ENCODE measurements at regions not wholly inside any gene's neighbourhood (a gene's known extent, or its start where the extent isn't known, plus 50 kb on each side); places are given as distances from the start of the nearest gene placed in this dataset.

- TF ChIP-seq, protein P1, sequence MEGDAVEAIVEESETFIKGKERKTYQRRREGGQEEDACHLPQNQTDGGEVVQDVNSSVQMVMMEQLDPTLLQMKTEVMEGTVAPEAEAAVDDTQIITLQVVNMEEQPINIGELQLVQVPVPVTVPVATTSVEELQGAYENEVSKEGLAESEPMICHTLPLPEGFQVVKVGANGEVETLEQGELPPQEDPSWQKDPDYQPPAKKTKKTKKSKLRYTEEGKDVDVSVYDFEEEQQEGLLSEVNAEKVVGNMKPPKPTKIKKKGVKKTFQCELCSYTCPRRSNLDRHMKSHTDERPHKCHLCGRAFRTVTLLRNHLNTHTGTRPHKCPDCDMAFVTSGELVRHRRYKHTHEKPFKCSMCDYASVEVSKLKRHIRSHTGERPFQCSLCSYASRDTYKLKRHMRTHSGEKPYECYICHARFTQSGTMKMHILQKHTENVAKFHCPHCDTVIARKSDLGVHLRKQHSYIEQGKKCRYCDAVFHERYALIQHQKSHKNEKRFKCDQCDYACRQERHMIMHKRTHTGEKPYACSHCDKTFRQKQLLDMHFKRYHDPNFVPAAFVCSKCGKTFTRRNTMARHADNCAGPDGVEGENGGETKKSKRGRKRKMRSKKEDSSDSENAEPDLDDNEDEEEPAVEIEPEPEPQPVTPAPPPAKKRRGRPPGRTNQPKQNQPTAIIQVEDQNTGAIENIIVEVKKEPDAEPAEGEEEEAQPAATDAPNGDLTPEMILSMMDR (IDR thresholded peaks at IDR 0.05): no peak
- TF ChIP-seq EZH2phosphoT487 (IDR thresholded peaks at IDR 0.05): no peak
Observed at GRCh38 chr9:29691145-29691544, 2117.9 kb upstream of the C9orf72 start.

All from neural progenitor cell (in vitro differentiated cells).